ENCODE measurements at regions not wholly inside any gene's neighbourhood (a gene's known extent, or its start where the extent isn't known, plus 50 kb on each side); places are given as distances from the start of the nearest gene placed in this dataset.

DNA sequence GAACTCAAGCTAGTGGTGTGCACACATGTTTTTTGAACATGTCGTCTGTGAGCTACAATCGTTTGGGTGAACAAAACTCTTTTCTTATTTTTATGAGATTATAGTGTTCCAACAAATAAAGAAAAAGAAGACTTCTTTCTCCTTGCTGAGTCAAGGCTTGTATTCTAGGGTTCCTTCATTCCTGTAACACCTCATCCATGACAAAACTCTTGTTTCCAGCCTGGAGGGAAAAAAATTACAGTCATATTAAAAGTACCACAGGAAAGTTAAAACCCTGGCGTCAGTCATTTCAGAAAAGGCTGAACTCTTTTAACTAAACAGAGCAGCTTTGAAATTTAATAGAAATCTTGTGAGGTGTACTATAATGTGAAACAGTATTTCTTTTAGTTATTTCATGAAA, 79.2 kb upstream of the BOD1L1 start:
- H3K4me3 ChIP-seq (ENCODE audit: insufficient read depth, low read length) = no peak overlapping the region
- no peak for TF ChIP-seq CTCF (IDR thresholded peaks at IDR 0.05; ENCODE audit: extremely low read depth, low read depth, low read length)

DNA sequence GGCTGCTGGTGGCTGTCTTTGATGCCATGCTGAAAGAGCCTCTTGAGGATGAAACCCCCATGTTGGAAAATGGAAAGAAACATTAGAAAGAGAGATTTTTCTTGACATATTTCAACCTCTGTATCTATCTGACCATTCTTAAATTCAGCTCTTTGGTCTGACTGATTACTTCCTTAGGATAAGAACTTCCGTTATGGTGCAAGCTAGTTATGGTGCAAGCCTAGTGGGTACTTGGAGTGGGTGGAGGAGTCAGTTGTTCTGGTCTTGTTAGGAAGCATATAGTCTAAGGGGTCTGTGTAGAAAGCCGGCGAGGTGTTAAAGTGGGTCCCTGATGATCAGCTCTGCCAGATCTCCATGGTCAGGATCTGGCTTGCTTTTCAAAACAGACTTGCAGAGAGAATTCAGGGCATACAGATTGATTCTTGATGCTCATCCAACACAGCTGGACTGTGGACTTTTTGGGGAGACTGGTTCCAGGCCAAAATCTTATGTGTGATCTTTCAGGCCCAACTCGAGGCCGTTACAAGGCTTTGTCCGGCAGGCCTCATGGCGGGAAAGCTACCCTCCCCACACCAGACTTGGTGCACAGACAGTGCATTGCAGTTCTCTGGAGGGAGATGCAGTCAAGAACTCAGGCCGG, 82.8 kb upstream of the BOD1L1 start:
- no peak overlapping the region for H3K4me2 ChIP-seq (ENCODE audit: insufficient read depth, low read length)
- H3K27me3 ChIP-seq (ENCODE audit: insufficient read depth, low read length) = no peaks in the 10 kb centered on the region
- peaks cover 12% of the 10 kb centered on the region for H3K4me1 ChIP-seq (ENCODE audit: insufficient read depth, low read length)
- H3K4me3 ChIP-seq (ENCODE audit: insufficient read depth, low read length) = no peak overlapping the region
- H2AFZ ChIP-seq (ENCODE audit: low read length) = no peak overlapping the region
- H3K36me3 ChIP-seq (ENCODE audit: insufficient read depth, low read length) = no peaks in the 10 kb centered on the region
- H4K20me1 ChIP-seq (ENCODE audit: insufficient read depth, low read length) = no peaks in the 10 kb centered on the region
- no peaks in the 10 kb centered on the region for H3K79me2 ChIP-seq (ENCODE audit: insufficient read depth, low read length)
- DNase-seq (ENCODE audit: insufficient read length, low spot score, missing footprints) = no peak
- H3K27ac ChIP-seq (ENCODE audit: low read depth, low read length) = no peak overlapping the region
- H3K9me3 ChIP-seq (ENCODE audit: low read depth, low read length) = no peaks in the 10 kb centered on the region
- no peak for TF ChIP-seq CTCF (IDR thresholded peaks at IDR 0.05; ENCODE audit: extremely low read depth, low read depth, low read length)

More for the DNA sequence above, 79.2 kb upstream of the BOD1L1 start:
- Histone ChIP-seq H3K4me1 (ENCODE audit: insufficient read depth, low read length) (peaks cover 20% of the 10 kb centered on the region), H2AFZ (ENCODE audit: low read length) (peak overlapping the region; percentile 50), H3K79me2 (ENCODE audit: insufficient read depth, low read length) (no peaks in the 10 kb centered on the region), H3K9me3 (ENCODE audit: low read depth, low read length) (no peaks in the 10 kb centered on the region), H3K36me3 (ENCODE audit: insufficient read depth, low read length) (no peaks in the 10 kb centered on the region), H3K4me2 (ENCODE audit: insufficient read depth, low read length) (no peak overlapping the region), H3K27ac (ENCODE audit: low read depth, low read length) (no peak overlapping the region), H3K27me3 (ENCODE audit: insufficient read depth, low read length) (no peaks in the 10 kb centered on the region), H4K20me1 (ENCODE audit: insufficient read depth, low read length) (no peaks in the 10 kb centered on the region)
- peak; percentile 2 for DNase-seq (ENCODE audit: insufficient read length, low spot score, missing footprints)

- Histone ChIP-seq H3K4me3 (ENCODE audit: insufficient read depth, low read length) (no peak overlapping the region), H3K4me2 (ENCODE audit: insufficient read depth, low read length) (no peak overlapping the region), H3K27me3 (ENCODE audit: insufficient read depth, low read length) (no peaks in the 10 kb centered on the region), H3K79me2 (ENCODE audit: insufficient read depth, low read length) (no peaks in the 10 kb centered on the region), H3K36me3 (ENCODE audit: insufficient read depth, low read length) (no peaks in the 10 kb centered on the region), H3K4me1 (ENCODE audit: insufficient read depth, low read length) (peaks cover 4% of the 10 kb centered on the region), H4K20me1 (ENCODE audit: insufficient read depth, low read length) (no peaks in the 10 kb centered on the region), H3K9me3 (ENCODE audit: low read depth, low read length) (no peaks in the 10 kb centered on the region), H2AFZ (ENCODE audit: low read length) (peak overlapping the region; percentile 27), H3K27ac (ENCODE audit: low read depth, low read length) (no peak overlapping the region)
- no peak for TF ChIP-seq CTCF (IDR thresholded peaks at IDR 0.05; ENCODE audit: extremely low read depth, low read depth, low read length)
- DNase-seq (ENCODE audit: insufficient read length, low spot score, missing footprints) = peak; percentile 82
These were observed 83.8 kb upstream of the BOD1L1 start for GRCh38 chr4:13711233-13711785.

DNA sequence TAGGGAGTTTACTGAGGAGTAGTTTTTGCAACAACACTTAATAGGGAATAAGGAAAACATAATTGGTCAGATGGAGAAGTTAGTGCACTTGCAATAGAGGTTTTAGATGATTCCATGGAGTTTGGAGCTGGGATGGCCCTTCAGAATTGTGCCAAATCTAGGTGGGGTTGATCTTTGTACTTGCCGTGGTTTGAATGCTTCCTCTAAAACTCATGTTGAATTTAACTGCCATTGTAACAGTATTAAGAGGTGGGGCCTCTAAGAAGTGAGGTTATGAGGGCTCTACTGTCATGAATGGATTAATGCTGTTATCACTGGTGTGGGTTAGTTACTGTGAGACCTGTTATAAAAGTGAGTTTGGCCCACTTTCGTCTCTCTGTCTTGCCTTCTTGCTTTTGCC, 94.4 kb upstream of the BOD1L1 start:
- no peak for TF ChIP-seq CTCF (IDR thresholded peaks at IDR 0.05; ENCODE audit: extremely low read depth, low read depth, low read length)
- Histone ChIP-seq H3K4me3 (ENCODE audit: insufficient read depth, low read length) (no peak overlapping the region), H3K27me3 (ENCODE audit: insufficient read depth, low read length) (no peaks in the 10 kb centered on the region), H3K4me2 (ENCODE audit: insufficient read depth, low read length) (no peak overlapping the region), H2AFZ (ENCODE audit: low read length) (no peak overlapping the region), H3K9me3 (ENCODE audit: low read depth, low read length) (no peaks in the 10 kb centered on the region), H3K36me3 (ENCODE audit: insufficient read depth, low read length) (no peaks in the 10 kb centered on the region), H4K20me1 (ENCODE audit: insufficient read depth, low read length) (no peaks in the 10 kb centered on the region), H3K4me1 (ENCODE audit: insufficient read depth, low read length) (no peaks in the 10 kb centered on the region), H3K27ac (ENCODE audit: low read depth, low read length) (no peak overlapping the region), H3K79me2 (ENCODE audit: insufficient read depth, low read length) (no peaks in the 10 kb centered on the region)
- no peak for DNase-seq (ENCODE audit: insufficient read length, low spot score, missing footprints)
